K562 (cell line): ENCODE measurements at regions not wholly inside any gene's neighbourhood (a gene's known extent, or its start where the extent isn't known, plus 50 kb on each side); places are given as distances from the start of the nearest gene placed in this dataset.

Experiments
- ATAC-seq: fragments of 200-7000 bp; cut with Tn5 transposase; 3 replicates; pipeline ENCODE4 v1.9.1; 2020; ENCODE audit warnings: moderate library complexity
- BruUV-seq: library from RNA; stranded (reverse); fragments of 400-500 nt; replicated peaks from 2 replicates; lab custom pipeline; 2021; lab: Mats Ljungman, UMichigan
- CTCF ChIA-PET: fragments of 300-600 bp; formaldehyde crosslinking; extraction: SDS; loops from one replicate; lab custom pipeline; 2021; ENCODE audit warnings: low intra/inter-chr PET ratio; lab: Yijun Ruan, JAX
- POLR2A ChIA-PET: fragments of 300-600, 350-650 bp; sonication (Branson Sonifier 250); formaldehyde crosslinking; extraction: SDS; loops from one replicate; lab custom pipeline; 2021; ENCODE audit warnings: antibody characterized with exemption, inconsistent platforms; lab: Yijun Ruan, JAX
- DNase-seq, 4 experiments: peaks; one replicate each; pipeline versions ENCODE4 v3.0.0 to v3.0.0-alpha.2; 2011 to 2018; ENCODE audit warnings: low spot score in 3 of 4, mixed read lengths in 3 of 4; ENCODE audit errors: extremely low read depth in 1 of 4
- FAIRE-seq: peaks from 2 replicates; lab custom pipeline; 2011; peaks lifted over from hg19 to GRCh38; lab: Jason Lieb, UNC
- H2AFZ ChIP-seq: 2 replicates; pipeline ENCODE4 v1.6.0; 2011; ENCODE audit warnings: low read depth, low read length, control low read depth, inconsistent platforms
- H3K27ac ChIP-seq: fragments of 200-600 bp; 3 replicates; pipeline ENCODE4 v1.8.0; 2011; ENCODE audit warnings: low read depth, mild to moderate bottlenecking, control low read depth, inconsistent platforms, low read length, moderate library complexity, mixed read lengths; ENCODE audit errors: extremely low read depth
- H3K27me3 ChIP-seq, 2 experiments: fragments of 300-600 bp in 1 of 2; 2 replicates in 1 of 2; 3 replicates in 1 of 2; pipeline versions ENCODE4 v1.6.0 to v1.8.0; 2011; ENCODE audit warnings: inconsistent platforms in 2 of 2, low read length in 2 of 2, mild to moderate bottlenecking in 1 of 2, mixed read lengths in 1 of 2, moderate library complexity in 1 of 2; ENCODE audit not compliant: control insufficient read depth in 2 of 2, insufficient read depth in 2 of 2
- H3K36me3 ChIP-seq: fragments of 300-600 bp; 3 replicates; pipeline ENCODE4 v1.8.0; 2011; ENCODE audit warnings: mild to moderate bottlenecking, low read length, inconsistent platforms; ENCODE audit not compliant: control insufficient read depth, insufficient read depth
- H3K4me1 ChIP-seq, 2 experiments: fragments of 200-600 bp in 1 of 2; replicated peaks in 1 of 2; 2 replicates in 1 of 2; 3 replicates in 1 of 2; pipeline versions ENCODE4 v1.5.1 to v1.8.0; 2011; ENCODE audit warnings: inconsistent platforms in 2 of 2, low read length in 2 of 2, mild to moderate bottlenecking in 1 of 2, mixed read lengths in 1 of 2, moderate library complexity in 1 of 2; ENCODE audit not compliant: control insufficient read depth in 2 of 2, insufficient read depth in 2 of 2
- H3K4me2 ChIP-seq: 2 replicates; pipeline ENCODE4 v1.6.1; 2011; ENCODE audit warnings: low read length, control low read depth, inconsistent platforms, mixed read lengths; ENCODE audit not compliant: insufficient read depth
- H3K4me3 ChIP-seq: fragments of 200-600 bp; sonication (generic), shearing (Covaris generic); 2 replicates; pipeline ENCODE4 v1.5.1; 2016; ENCODE audit warnings: control low read depth, inconsistent platforms
- H3K79me2 ChIP-seq: fragments of 200-600 bp; 3 replicates; pipeline ENCODE4 v1.8.0; 2011; ENCODE audit warnings: low read length, inconsistent platforms; ENCODE audit not compliant: control insufficient read depth, insufficient read depth
- H3K9ac ChIP-seq, 2 experiments: 2 replicates each; pipeline versions ENCODE4 v1.6.0 to v1.6.1; 2011; ENCODE audit warnings: low read depth in 2 of 2, low read length in 2 of 2, control low read depth in 1 of 2, inconsistent platforms in 1 of 2, mild to moderate bottlenecking in 1 of 2, mixed read lengths in 1 of 2; ENCODE audit not compliant: insufficient read depth in 1 of 2
- H3K9me1 ChIP-seq: one replicate; pipeline ENCODE4 v1.6.0; 2011; ENCODE audit warnings: inconsistent platforms, mild to moderate bottlenecking, low read length, moderate library complexity; ENCODE audit not compliant: control insufficient read depth, insufficient read depth
- H3K9me3 ChIP-seq: replicated peaks from 2 replicates; pipeline ENCODE4 v1.5.1; 2011; ENCODE audit warnings: low read depth, low read length, inconsistent platforms; ENCODE audit not compliant: control insufficient read depth, insufficient read depth
- H4K20me1 ChIP-seq: replicated peaks from 2 replicates; pipeline ENCODE4 v1.6.1; 2011; ENCODE audit warnings: low read length, inconsistent platforms, mixed read lengths; ENCODE audit not compliant: control insufficient read depth, insufficient read depth
- ASH1L ChIP-seq: fragments of 450-650 bp; IDR thresholded peaks from 2 replicates; pipeline ENCODE4 v1.6.1; 2018; ENCODE audit warnings: borderline replicate concordance, mild to moderate bottlenecking, low read depth; ENCODE audit not compliant: partially characterized antibody
- BCOR ChIP-seq: fragments of 450-650 bp; IDR thresholded peaks from 2 replicates; pipeline ENCODE4 v1.6.1; 2016
- EP300 ChIP-seq: IDR thresholded peaks from 2 replicates; pipeline ENCODE4 v1.6.1; 2012; ENCODE audit warnings: low read length, improper control_type of control experiment
- FIP1L1 ChIP-seq: fragments of 200-400 bp; formaldehyde crosslinking; IDR thresholded peaks from 2 replicates; pipeline ENCODE4 v1.6.1; 2018; ENCODE audit warnings: mild to moderate bottlenecking, low read depth, low read length; ENCODE audit not compliant: poor library complexity, severe bottlenecking
- HDAC3 ChIP-seq: fragments of 450-650 bp; IDR thresholded peaks from 2 replicates; pipeline ENCODE4 v1.6.1; 2018; ENCODE audit warnings: borderline replicate concordance, mild to moderate bottlenecking, moderate library complexity; ENCODE audit not compliant: partially characterized antibody
- JUNB ChIP-seq: fragments of 450-650 bp; formaldehyde crosslinking; conservative IDR thresholded peaks from 2 replicates; pipeline ENCODE4 v1.4.0; 2020; ENCODE audit warnings: mild to moderate bottlenecking
- NR2F6 ChIP-seq: fragments of 450-650 bp; formaldehyde crosslinking; IDR thresholded peaks from 2 replicates; pipeline ENCODE4 v1.4.0; 2020; ENCODE audit warnings: mild to moderate bottlenecking
- NR3C1 ChIP-seq: sonication (generic); formaldehyde crosslinking; IDR thresholded peaks from 2 replicates; pipeline ENCODE4 v1.8.1; 2022; ENCODE audit warnings: missing genetic modification reagents
- RFX5 ChIP-seq: IDR thresholded peaks from 2 replicates; pipeline ENCODE4 v1.6.1; 2011; ENCODE audit warnings: low read depth, mild to moderate bottlenecking, improper control_type of control experiment, low read length
- RUNX1 ChIP-seq: sonication (generic); IDR thresholded peaks from 2 replicates; pipeline ENCODE4 v1.6.1; 2016; ENCODE audit warnings: antibody characterized with exemption, low read depth
- SLC30A9 ChIP-seq: fragments of 250-450 bp; sonication (Bioruptor Pico); IDR thresholded peaks from 2 replicates; pipeline ENCODE4 v1.8.0; 2022; ENCODE audit warnings: mild to moderate bottlenecking, moderate library complexity
- UBTF ChIP-seq, 2 experiments: IDR thresholded peaks; 2 replicates each; pipeline ENCODE4 v1.6.1; 2012; ENCODE audit warnings: improper control_type of control experiment in 2 of 2, low read depth in 2 of 2, low read length in 2 of 2, borderline replicate concordance in 1 of 2
- ZNF253 ChIP-seq: fragments of 250-450 bp; sonication (Bioruptor Pico); conservative IDR thresholded peaks from 2 replicates; pipeline ENCODE4 v1.6.1; 2021; ENCODE audit warnings: mild to moderate bottlenecking
- ZNF311 ChIP-seq: fragments of 250-450 bp; sonication (Bioruptor Pico); IDR thresholded peaks from 2 replicates; pipeline ENCODE4 v1.4.0; 2020; ENCODE audit warnings: mild to moderate bottlenecking, moderate library complexity
- WGBS: fragments of 100-300 bp; shearing (Covaris generic); methylation state at CpG from one replicate; pipeline ENCODE4 v1.1.6; 2016; ENCODE audit warnings: low coverage, mixed read lengths; ENCODE audit not compliant: insufficient coverage; ENCODE audit errors: missing lambda C conversion rate; 5-methylcytosine and 5-hydroxymethylcytosine counted together
- in situ Hi-C: fragments of 300-500 bp; cut with MboI; formaldehyde crosslinking; loops from 4 replicates; pipeline ENCODE4 v1.15.0; 2018; ENCODE audit warnings: inconsistent platforms, mixed read lengths
- intact Hi-C: fragments of 100-400 bp; cut with micrococcal nuclease; formaldehyde crosslinking; loops from 2 replicates; pipeline ENCODE4 v1.14.2; 2022
- TF ChIP-seq, protein P1 (sequence below): fragments of 450-650 bp; formaldehyde crosslinking; IDR thresholded peaks from 2 replicates; pipeline ENCODE4 v1.4.0; 2022; ENCODE audit warnings: missing genetic modification characterization
- TF ChIP-seq, protein P2 (sequence below), 3 experiments: fragments of 200-800 bp in 1 of 3; sonication (Bioruptor generic) in 1 of 3; sonication (generic) in 1 of 3; formaldehyde crosslinking in 1 of 3; IDR thresholded peaks; 2 replicates each; pipeline versions ENCODE4 v1.6.1 to v1.8.0; 2016 to 2022; ENCODE audit warnings: mild to moderate bottlenecking in 2 of 3, missing compliant biosample characterization in 2 of 3, missing genetic modification characterization in 2 of 3, missing genetic modification reagents in 1 of 3
- TF ChIP-seq, protein P3 (sequence below): fragments of 450-650 bp; conservative IDR thresholded peaks from 2 replicates; pipeline ENCODE4 v1.6.1; 2016; ENCODE audit warnings: missing genetic modification characterization, low read depth, mild to moderate bottlenecking, missing compliant biosample characterization, moderate library complexity

GRCh38 chr16:65313936-65314626, 192.2 kb upstream of the CDH11 start:
- ChIA-PET POLR2A (no interaction called here), CTCF (no interaction called here)
- Histone ChIP-seq H3K9me3 (no peaks in the 10 kb centered on the region), H3K27me3 (no peaks in the 10 kb centered on the region), H3K4me3 (no peak overlapping the region), H3K9ac (no peak overlapping the region), H3K4me2 (no peak overlapping the region), H3K4me1 (no peaks in the 10 kb centered on the region), H2AFZ (no peak overlapping the region), H3K27ac (no peak overlapping the region), H4K20me1 (no peaks in the 10 kb centered on the region), H3K36me3 (no peaks in the 10 kb centered on the region), H3K9me1 (no peaks in the 10 kb centered on the region), H3K79me2 (no peaks in the 10 kb centered on the region)
- ATAC-seq, result no peak
- no peak for DNase-seq
- no TSS peak for BruUV-seq
- no peak for FAIRE-seq
- in situ Hi-C loops (no loop called here), intact Hi-C loops (no loop called here)
- WGBS, result 4% methylated on average over 5 of the region's 5 CpGs
- TF ChIP-seq SLC30A9, result no peak
- no peak for TF ChIP-seq HDAC3
- no peak for TF ChIP-seq UBTF (IDR thresholded peaks at IDR 0.05; ENCODE audit: borderline replicate concordance in 1 of 2, low read depth in 2 of 2, low read length in 2 of 2)
- TF ChIP-seq, protein P1, sequence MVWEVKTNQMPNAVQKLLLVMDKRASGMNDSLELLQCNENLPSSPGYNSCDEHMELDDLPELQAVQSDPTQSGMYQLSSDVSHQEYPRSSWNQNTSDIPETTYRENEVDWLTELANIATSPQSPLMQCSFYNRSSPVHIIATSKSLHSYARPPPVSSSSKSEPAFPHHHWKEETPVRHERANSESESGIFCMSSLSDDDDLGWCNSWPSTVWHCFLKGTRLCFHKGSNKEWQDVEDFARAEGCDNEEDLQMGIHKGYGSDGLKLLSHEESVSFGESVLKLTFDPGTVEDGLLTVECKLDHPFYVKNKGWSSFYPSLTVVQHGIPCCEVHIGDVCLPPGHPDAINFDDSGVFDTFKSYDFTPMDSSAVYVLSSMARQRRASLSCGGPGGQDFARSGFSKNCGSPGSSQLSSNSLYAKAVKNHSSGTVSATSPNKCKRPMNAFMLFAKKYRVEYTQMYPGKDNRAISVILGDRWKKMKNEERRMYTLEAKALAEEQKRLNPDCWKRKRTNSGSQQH (CRISPR knock-in tag), result no peak
- no peak for TF ChIP-seq RFX5
- TF ChIP-seq RUNX1, result no peak
- TF ChIP-seq, protein P2, sequence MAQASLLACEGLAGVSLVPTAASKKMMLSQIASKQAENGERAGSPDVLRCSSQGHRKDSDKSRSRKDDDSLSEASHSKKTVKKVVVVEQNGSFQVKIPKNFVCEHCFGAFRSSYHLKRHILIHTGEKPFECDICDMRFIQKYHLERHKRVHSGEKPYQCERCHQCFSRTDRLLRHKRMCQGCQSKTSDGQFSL (CRISPR knock-in tag; IDR thresholded peaks at IDR 0.05), result no peak
- TF ChIP-seq, protein P2 (tag; IDR thresholded peaks at IDR 0.05), result no peak
- TF ChIP-seq ZNF253, result no peak
- no peak for TF ChIP-seq NR3C1 (CRISPR knock-in tag)
- TF ChIP-seq JUNB (CRISPR knock-in tag), result no peak
- no peak for TF ChIP-seq FIP1L1
- no peak for TF ChIP-seq ASH1L
- no peak for TF ChIP-seq ZNF311 (CRISPR knock-in tag)
- TF ChIP-seq BCOR, result no peak
- TF ChIP-seq EP300, result no peak
- TF ChIP-seq NR2F6 (CRISPR knock-in tag), result no peak
- TF ChIP-seq, protein P3, sequence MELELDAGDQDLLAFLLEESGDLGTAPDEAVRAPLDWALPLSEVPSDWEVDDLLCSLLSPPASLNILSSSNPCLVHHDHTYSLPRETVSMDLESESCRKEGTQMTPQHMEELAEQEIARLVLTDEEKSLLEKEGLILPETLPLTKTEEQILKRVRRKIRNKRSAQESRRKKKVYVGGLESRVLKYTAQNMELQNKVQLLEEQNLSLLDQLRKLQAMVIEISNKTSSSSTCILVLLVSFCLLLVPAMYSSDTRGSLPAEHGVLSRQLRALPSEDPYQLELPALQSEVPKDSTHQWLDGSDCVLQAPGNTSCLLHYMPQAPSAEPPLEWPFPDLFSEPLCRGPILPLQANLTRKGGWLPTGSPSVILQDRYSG (tag), result no peak
